ENCODE measurements at regions not wholly inside any gene's neighbourhood (a gene's known extent, or its start where the extent isn't known, plus 50 kb on each side); places are given as distances from the start of the nearest gene placed in this dataset.
"Not testable (repeated sequence)": the region's sequence is repeated elsewhere in the genome, so short reads cannot be mapped to it uniquely, and the experiment has no call there.

GRCh38 chr5:66377747-66378146 lies 218.4 kb upstream of the MAST4 start:
- no peak overlapping the region for H3K14ac ChIP-seq (ENCODE audit: low read length)
- H2BK15ac ChIP-seq (ENCODE audit: low read length), result no peak overlapping the region
- H3K9ac ChIP-seq (ENCODE audit: low read depth, low read length, poor library complexity), result no peak overlapping the region
- H3K4me3 ChIP-seq (ENCODE audit: low read length in 2 of 2), result no peak overlapping the region
- H3K36me3 ChIP-seq (replicated peaks in 1 of 2; ENCODE audit: control insufficient read depth in 2 of 2, insufficient read depth in 2 of 2, low read length in 2 of 2), result no peaks in the 10 kb centered on the region
- no peak overlapping the region for H2BK120ac ChIP-seq (ENCODE audit: low read depth, low read length)
- no peaks in the 10 kb centered on the region for H3K27me3 ChIP-seq (ENCODE audit: control insufficient read depth in 3 of 3, insufficient read depth in 3 of 3, low read depth in 1 of 3, low read length in 3 of 3)
- no peak overlapping the region for H2BK12ac ChIP-seq (ENCODE audit: low read length)
- no peak overlapping the region for H3K18ac ChIP-seq (ENCODE audit: low read length)
- no peaks in the 10 kb centered on the region for H3K79me1 ChIP-seq (ENCODE audit: low read depth, low read length)
- H2AFZ ChIP-seq (ENCODE audit: low read length), result no peak overlapping the region
- H3K23ac ChIP-seq (ENCODE audit: low read depth, low read length, poor library complexity), result no peak overlapping the region
- no peaks in the 10 kb centered on the region for H3K9me3 ChIP-seq (replicated peaks in 1 of 2; ENCODE audit: control insufficient read depth in 2 of 2, insufficient read depth in 1 of 2, low read depth in 1 of 2, low read length in 2 of 2)
- H2AK5ac ChIP-seq (ENCODE audit: low read depth, low read length), result no peak overlapping the region
- H3K4me1 ChIP-seq (ENCODE audit: control insufficient read depth in 2 of 2, insufficient read depth in 1 of 2, low read depth in 1 of 2, low read length in 2 of 2), result no peaks in the 10 kb centered on the region
- no peak for DNase-seq (ENCODE audit: low spot score)
- no peak overlapping the region for H4K91ac ChIP-seq (ENCODE audit: low read depth, low read length, poor library complexity)
- no peak overlapping the region for H3K27ac ChIP-seq (replicated peaks; ENCODE audit: low read length)
- H2BK5ac ChIP-seq (ENCODE audit: low read length), result no peak overlapping the region
- no peak overlapping the region for H4K8ac ChIP-seq (ENCODE audit: low read depth, low read length)
- H3K4me2 ChIP-seq (ENCODE audit: insufficient read depth, low read length, poor library complexity, severe bottlenecking), result no peak overlapping the region
- H3K4ac ChIP-seq (ENCODE audit: low read length), result no peak overlapping the region

GRCh38 chr5:66378407-66378806 lies 217.8 kb upstream of the MAST4 start:
- Histone ChIP-seq H2AFZ (ENCODE audit: low read length) (no peak overlapping the region), H3K23ac (ENCODE audit: low read depth, low read length, poor library complexity) (no peak overlapping the region), H3K14ac (ENCODE audit: low read length) (no peak overlapping the region), H3K27ac (replicated peaks; ENCODE audit: low read length) (no peak overlapping the region), H3K36me3 (replicated peaks in 1 of 2; ENCODE audit: control insufficient read depth in 2 of 2, insufficient read depth in 2 of 2, low read length in 2 of 2) (no peaks in the 10 kb centered on the region), H3K79me1 (ENCODE audit: low read depth, low read length) (no peaks in the 10 kb centered on the region), H3K4me2 (ENCODE audit: insufficient read depth, low read length, poor library complexity, severe bottlenecking) (no peak overlapping the region), H2AK5ac (ENCODE audit: low read depth, low read length) (no peak overlapping the region), H2BK5ac (ENCODE audit: low read length) (no peak overlapping the region), H3K4me3 (ENCODE audit: low read length in 2 of 2) (no peak overlapping the region), H3K18ac (ENCODE audit: low read length) (no peak overlapping the region), H2BK120ac (ENCODE audit: low read depth, low read length) (no peak overlapping the region), H4K8ac (ENCODE audit: low read depth, low read length) (no peak overlapping the region), H3K4ac (ENCODE audit: low read length) (no peak overlapping the region), H4K91ac (ENCODE audit: low read depth, low read length, poor library complexity) (no peak overlapping the region), H3K9ac (ENCODE audit: low read depth, low read length, poor library complexity) (no peak overlapping the region), H3K9me3 (replicated peaks in 1 of 2; ENCODE audit: control insufficient read depth in 2 of 2, insufficient read depth in 1 of 2, low read depth in 1 of 2, low read length in 2 of 2) (no peaks in the 10 kb centered on the region), H2BK15ac (ENCODE audit: low read length) (no peak overlapping the region), H3K4me1 (ENCODE audit: control insufficient read depth in 2 of 2, insufficient read depth in 1 of 2, low read depth in 1 of 2, low read length in 2 of 2) (no peaks in the 10 kb centered on the region), H3K27me3 (ENCODE audit: control insufficient read depth in 3 of 3, insufficient read depth in 3 of 3, low read depth in 1 of 3, low read length in 3 of 3) (no peaks in the 10 kb centered on the region), H2BK12ac (ENCODE audit: low read length) (no peak overlapping the region)
- WGBS, 2 donors (ENCODE audit: extremely low coverage in 2 of 2, insufficient read length in 2 of 2, insufficient replicate concordance in 1 of 2), result no CpG with 5 or more reads among the region's 1 CpG
- no peak for DNase-seq (ENCODE audit: low spot score)

- no peaks in the 10 kb centered on the region for H3K36me3 ChIP-seq (replicated peaks in 1 of 2; ENCODE audit: control insufficient read depth in 2 of 2, insufficient read depth in 2 of 2, low read length in 2 of 2)
- no peak overlapping the region for H3K4me3 ChIP-seq (ENCODE audit: low read length in 2 of 2)
- H3K23ac ChIP-seq (ENCODE audit: low read depth, low read length, poor library complexity), result no peak overlapping the region
- H3K27ac ChIP-seq (replicated peaks; ENCODE audit: low read length), result no peak overlapping the region
- no peaks in the 10 kb centered on the region for H3K79me1 ChIP-seq (ENCODE audit: low read depth, low read length)
- H3K9me3 ChIP-seq (replicated peaks in 1 of 2; ENCODE audit: control insufficient read depth in 2 of 2, insufficient read depth in 1 of 2, low read depth in 1 of 2, low read length in 2 of 2), result no peaks in the 10 kb centered on the region
- WGBS, 2 donors (ENCODE audit: extremely low coverage in 2 of 2, insufficient read length in 2 of 2, insufficient replicate concordance in 1 of 2), result no CpG with 5 or more reads among the region's 3 CpGs
- H3K27me3 ChIP-seq (ENCODE audit: control insufficient read depth in 3 of 3, insufficient read depth in 3 of 3, low read depth in 1 of 3, low read length in 3 of 3), result no peaks in the 10 kb centered on the region
- H3K4me2 ChIP-seq (ENCODE audit: insufficient read depth, low read length, poor library complexity, severe bottlenecking), result no peak overlapping the region
- H3K14ac ChIP-seq (ENCODE audit: low read length), result no peak overlapping the region
- H3K9ac ChIP-seq (ENCODE audit: low read depth, low read length, poor library complexity), result no peak overlapping the region
- no peaks in the 10 kb centered on the region for H3K4me1 ChIP-seq (ENCODE audit: control insufficient read depth in 2 of 2, insufficient read depth in 1 of 2, low read depth in 1 of 2, low read length in 2 of 2)
- no peak overlapping the region for H4K91ac ChIP-seq (ENCODE audit: low read depth, low read length, poor library complexity)
- H2AFZ ChIP-seq (ENCODE audit: low read length), result no peak overlapping the region
- no peak overlapping the region for H2AK5ac ChIP-seq (ENCODE audit: low read depth, low read length)
- H3K18ac ChIP-seq (ENCODE audit: low read length), result no peak overlapping the region
- H2BK5ac ChIP-seq (ENCODE audit: low read length), result no peak overlapping the region
- H3K4ac ChIP-seq (ENCODE audit: low read length), result no peak overlapping the region
- no peak overlapping the region for H4K8ac ChIP-seq (ENCODE audit: low read depth, low read length)
- no peak overlapping the region for H2BK12ac ChIP-seq (ENCODE audit: low read length)
- H2BK120ac ChIP-seq (ENCODE audit: low read depth, low read length), result no peak overlapping the region
- H2BK15ac ChIP-seq (ENCODE audit: low read length), result no peak overlapping the region
- no peak for DNase-seq (ENCODE audit: low spot score)
These were observed 214.0 kb upstream of the MAST4 start for GRCh38 chr5:66382152-66382551.

- H3K14ac ChIP-seq (ENCODE audit: low read length); H3K4me1 ChIP-seq (ENCODE audit: control insufficient read depth in 2 of 2, insufficient read depth in 1 of 2, low read depth in 1 of 2, low read length in 2 of 2); H2BK5ac ChIP-seq (ENCODE audit: low read length); H4K8ac ChIP-seq (ENCODE audit: low read depth, low read length); H3K36me3 ChIP-seq (replicated peaks in 1 of 2; ENCODE audit: control insufficient read depth in 2 of 2, insufficient read depth in 2 of 2, low read length in 2 of 2); H3K79me1 ChIP-seq (ENCODE audit: low read depth, low read length); H4K91ac ChIP-seq (ENCODE audit: low read depth, low read length, poor library complexity); H2BK12ac ChIP-seq (ENCODE audit: low read length); H2BK120ac ChIP-seq (ENCODE audit: low read depth, low read length); H3K23ac ChIP-seq (ENCODE audit: low read depth, low read length, poor library complexity); H3K4ac ChIP-seq (ENCODE audit: low read length); H3K27ac ChIP-seq (replicated peaks; ENCODE audit: low read length); H2AK5ac ChIP-seq (ENCODE audit: low read depth, low read length); H3K4me2 ChIP-seq (ENCODE audit: insufficient read depth, low read length, poor library complexity, severe bottlenecking); H3K9me3 ChIP-seq (replicated peaks in 1 of 2; ENCODE audit: control insufficient read depth in 2 of 2, insufficient read depth in 1 of 2, low read depth in 1 of 2, low read length in 2 of 2); H2AFZ ChIP-seq (ENCODE audit: low read length); H3K27me3 ChIP-seq (ENCODE audit: control insufficient read depth in 3 of 3, insufficient read depth in 3 of 3, low read depth in 1 of 3, low read length in 3 of 3); H3K4me3 ChIP-seq (ENCODE audit: low read length in 2 of 2); H2BK15ac ChIP-seq (ENCODE audit: low read length); DNase-seq (ENCODE audit: low spot score); H3K9ac ChIP-seq (ENCODE audit: low read depth, low read length, poor library complexity): not testable (repeated sequence)
- no CpG with 5 or more reads among the region's 3 CpGs for WGBS, 2 donors (ENCODE audit: extremely low coverage in 2 of 2, insufficient read length in 2 of 2, insufficient replicate concordance in 1 of 2)
- peak overlapping the region; percentile 13 for H3K18ac ChIP-seq (ENCODE audit: low read length)
These were observed 191.0 kb upstream of the MAST4 start for GRCh38 chr5:66405145-66405544.

All from neuronal stem cell (in vitro differentiated cells).